ENCODE measurements at regions not wholly inside any gene's neighbourhood (a gene's known extent, or its start where the extent isn't known, plus 50 kb on each side); places are given as distances from the start of the nearest gene placed in this dataset.

DNA sequence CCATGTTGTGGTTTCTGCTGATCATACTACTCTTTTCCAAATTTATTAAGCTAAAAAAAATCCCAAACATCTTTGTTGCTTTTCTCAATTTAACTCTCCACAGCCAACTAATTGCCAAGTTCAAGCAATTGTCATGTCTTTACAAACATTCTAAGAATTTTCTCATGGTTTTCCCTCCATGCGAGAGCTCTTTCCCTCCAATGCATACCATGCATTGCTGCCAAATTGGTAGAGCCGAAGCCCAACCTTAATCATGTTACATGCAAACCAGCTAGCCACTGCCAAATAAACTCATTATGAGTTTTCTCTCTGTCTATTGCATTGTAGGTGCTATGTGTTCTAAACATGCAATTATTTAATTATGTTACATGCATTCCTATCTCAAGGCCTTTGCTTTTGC, 123.9 kb downstream of the GC start:
- Histone ChIP-seq H3K9me3 (ENCODE audit: control insufficient read depth, insufficient read depth, low read depth, low read length) (no peaks in the 10 kb centered on the region), H3K4me1 (ENCODE audit: control insufficient read depth, insufficient read depth, low read length) (no peaks in the 10 kb centered on the region), H3K27ac (ENCODE audit: extremely low read depth, low read depth, low read length) (no peak overlapping the region), H3K36me3 (ENCODE audit: control insufficient read depth in 2 of 2, insufficient read depth in 1 of 2, low read length in 2 of 2) (no peaks in the 10 kb centered on the region), H3K4me3 (ENCODE audit: low read depth, low read length) (no peak overlapping the region)
- TF ChIP-seq ZNF239 (tag by site-specific recombination; IDR thresholded peaks at IDR 0.05) (no peak), ZBTB1 (tag by site-specific recombination; IDR thresholded peaks at IDR 0.05) (no peak), ZNF211 (tag by site-specific recombination; IDR thresholded peaks at IDR 0.05; ENCODE audit: low read depth) (no peak), ZNF510 (tag by site-specific recombination; IDR thresholded peaks at IDR 0.05; ENCODE audit: insufficient replicate concordance) (no peak), ZNF791 (tag by site-specific recombination; IDR thresholded peaks at IDR 0.05) (no peak), ZNF132 (tag by site-specific recombination; IDR thresholded peaks at IDR 0.05; ENCODE audit: borderline replicate concordance) (no peak), ZBTB17 (tag by site-specific recombination; IDR thresholded peaks at IDR 0.05) (no peak), GFI1B (tag by site-specific recombination; IDR thresholded peaks at IDR 0.05) (no peak), ZNF404 (tag by site-specific recombination; IDR thresholded peaks at IDR 0.05) (no peak), ZNF155 (tag by site-specific recombination; IDR thresholded peaks at IDR 0.05) (no peak), ZNF664 (tag by site-specific recombination; IDR thresholded peaks at IDR 0.05) (no peak), ZNF311 (tag by site-specific recombination; IDR thresholded peaks at IDR 0.05; ENCODE audit: borderline replicate concordance) (no peak), ZNF629 (tag by site-specific recombination; IDR thresholded peaks at IDR 0.05) (no peak), SP2 (tag by site-specific recombination; IDR thresholded peaks at IDR 0.05) (no peak)
- TF ChIP-seq, protein P1, sequence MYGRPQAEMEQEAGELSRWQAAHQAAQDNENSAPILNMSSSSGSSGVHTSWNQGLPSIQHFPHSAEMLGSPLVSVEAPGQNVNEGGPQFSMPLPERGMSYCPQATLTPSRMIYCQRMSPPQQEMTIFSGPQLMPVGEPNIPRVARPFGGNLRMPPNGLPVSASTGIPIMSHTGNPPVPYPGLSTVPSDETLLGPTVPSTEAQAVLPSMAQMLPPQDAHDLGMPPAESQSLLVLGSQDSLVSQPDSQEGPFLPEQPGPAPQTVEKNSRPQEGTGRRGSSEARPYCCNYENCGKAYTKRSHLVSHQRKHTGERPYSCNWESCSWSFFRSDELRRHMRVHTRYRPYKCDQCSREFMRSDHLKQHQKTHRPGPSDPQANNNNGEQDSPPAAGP (tag by site-specific recombination; IDR thresholded peaks at IDR 0.05): no peak
- TF ChIP-seq, protein P2, sequence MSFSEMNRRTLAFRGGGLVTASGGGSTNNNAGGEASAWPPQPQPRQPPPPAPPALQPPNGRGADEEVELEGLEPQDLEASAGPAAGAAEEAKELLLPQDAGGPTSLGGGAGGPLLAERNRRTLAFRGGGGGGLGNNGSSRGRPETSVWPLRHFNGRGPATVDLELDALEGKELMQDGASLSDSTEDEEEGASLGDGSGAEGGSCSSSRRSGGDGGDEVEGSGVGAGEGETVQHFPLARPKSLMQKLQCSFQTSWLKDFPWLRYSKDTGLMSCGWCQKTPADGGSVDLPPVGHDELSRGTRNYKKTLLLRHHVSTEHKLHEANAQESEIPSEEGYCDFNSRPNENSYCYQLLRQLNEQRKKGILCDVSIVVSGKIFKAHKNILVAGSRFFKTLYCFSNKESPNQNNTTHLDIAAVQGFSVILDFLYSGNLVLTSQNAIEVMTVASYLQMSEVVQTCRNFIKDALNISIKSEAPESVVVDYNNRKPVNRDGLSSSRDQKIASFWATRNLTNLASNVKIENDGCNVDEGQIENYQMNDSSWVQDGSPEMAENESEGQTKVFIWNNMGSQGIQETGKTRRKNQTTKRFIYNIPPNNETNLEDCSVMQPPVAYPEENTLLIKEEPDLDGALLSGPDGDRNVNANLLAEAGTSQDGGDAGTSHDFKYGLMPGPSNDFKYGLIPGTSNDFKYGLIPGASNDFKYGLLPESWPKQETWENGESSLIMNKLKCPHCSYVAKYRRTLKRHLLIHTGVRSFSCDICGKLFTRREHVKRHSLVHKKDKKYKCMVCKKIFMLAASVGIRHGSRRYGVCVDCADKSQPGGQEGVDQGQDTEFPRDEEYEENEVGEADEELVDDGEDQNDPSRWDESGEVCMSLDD (tag by site-specific recombination; IDR thresholded peaks at IDR 0.05): no peak
- TF ChIP-seq, protein P3, sequence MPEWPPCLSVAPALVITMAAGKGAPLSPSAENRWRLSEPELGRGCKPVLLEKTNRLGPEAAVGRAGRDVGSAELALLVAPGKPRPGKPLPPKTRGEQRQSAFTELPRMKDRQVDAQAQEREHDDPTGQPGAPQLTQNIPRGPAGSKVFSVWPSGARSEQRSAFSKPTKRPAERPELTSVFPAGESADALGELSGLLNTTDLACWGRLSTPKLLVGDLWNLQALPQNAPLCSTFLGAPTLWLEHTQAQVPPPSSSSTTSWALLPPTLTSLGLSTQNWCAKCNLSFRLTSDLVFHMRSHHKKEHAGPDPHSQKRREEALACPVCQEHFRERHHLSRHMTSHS (tag by site-specific recombination; IDR thresholded peaks at IDR 0.05): no peak
- TF ChIP-seq, protein P4, sequence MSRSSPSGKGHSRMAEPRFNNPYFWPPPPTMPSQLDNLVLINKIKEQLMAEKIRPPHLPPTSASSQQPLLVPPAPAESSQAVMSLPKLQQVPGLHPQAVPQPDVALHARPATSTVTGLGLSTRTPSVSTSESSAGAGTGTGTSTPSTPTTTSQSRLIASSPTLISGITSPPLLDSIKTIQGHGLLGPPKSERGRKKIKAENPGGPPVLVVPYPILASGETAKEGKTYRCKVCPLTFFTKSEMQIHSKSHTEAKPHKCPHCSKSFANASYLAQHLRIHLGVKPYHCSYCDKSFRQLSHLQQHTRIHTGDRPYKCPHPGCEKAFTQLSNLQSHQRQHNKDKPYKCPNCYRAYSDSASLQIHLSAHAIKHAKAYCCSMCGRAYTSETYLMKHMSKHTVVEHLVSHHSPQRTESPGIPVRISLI (tag by site-specific recombination; IDR thresholded peaks at IDR 0.05): no peak
- TF ChIP-seq, protein P5, sequence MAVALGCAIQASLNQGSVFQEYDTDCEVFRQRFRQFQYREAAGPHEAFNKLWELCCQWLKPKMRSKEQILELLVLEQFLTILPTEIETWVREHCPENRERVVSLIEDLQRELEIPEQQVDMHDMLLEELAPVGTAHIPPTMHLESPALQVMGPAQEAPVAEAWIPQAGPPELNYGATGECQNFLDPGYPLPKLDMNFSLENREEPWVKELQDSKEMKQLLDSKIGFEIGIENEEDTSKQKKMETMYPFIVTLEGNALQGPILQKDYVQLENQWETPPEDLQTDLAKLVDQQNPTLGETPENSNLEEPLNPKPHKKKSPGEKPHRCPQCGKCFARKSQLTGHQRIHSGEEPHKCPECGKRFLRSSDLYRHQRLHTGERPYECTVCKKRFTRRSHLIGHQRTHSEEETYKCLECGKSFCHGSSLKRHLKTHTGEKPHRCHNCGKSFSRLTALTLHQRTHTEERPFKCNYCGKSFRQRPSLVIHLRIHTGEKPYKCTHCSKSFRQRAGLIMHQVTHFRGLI (tag by site-specific recombination; IDR thresholded peaks at IDR 0.05): no peak
- ChIA-PET CTCF (no interaction called here), POLR2A (no interaction called here)

DNA sequence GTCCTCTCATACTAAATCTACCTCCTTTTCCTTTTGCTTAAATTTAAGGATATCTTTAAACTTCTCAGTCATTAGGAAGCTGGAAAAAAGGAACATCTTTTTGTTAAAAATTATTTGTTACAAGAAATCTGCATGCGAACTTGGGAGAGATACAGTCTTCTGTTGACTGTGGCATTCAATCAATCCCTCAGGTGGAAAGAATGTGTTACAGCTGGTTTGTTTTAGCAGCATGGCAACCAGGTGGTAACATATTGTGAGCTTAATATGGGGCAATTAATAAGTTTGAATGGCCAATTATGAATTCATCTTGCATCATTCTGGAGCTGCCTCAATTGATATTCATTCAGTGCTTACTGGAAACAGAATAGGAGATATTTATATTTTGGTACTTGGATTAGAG, 135.0 kb downstream of the GC start:
- Histone ChIP-seq H3K4me1 (ENCODE audit: control insufficient read depth, insufficient read depth, low read length) (no peaks in the 10 kb centered on the region), H3K4me3 (ENCODE audit: low read depth, low read length) (no peak overlapping the region), H3K36me3 (ENCODE audit: control insufficient read depth in 2 of 2, insufficient read depth in 1 of 2, low read length in 2 of 2) (no peaks in the 10 kb centered on the region), H3K27ac (ENCODE audit: extremely low read depth, low read depth, low read length) (no peak overlapping the region), H3K9me3 (ENCODE audit: control insufficient read depth, insufficient read depth, low read depth, low read length) (no peaks in the 10 kb centered on the region)
- CTCF ChIA-PET: no interaction called here
- POLR2A ChIA-PET: no interaction called here
- TF ChIP-seq HOXD13 (CRISPR knock-in tag; IDR thresholded peaks at IDR 0.05; ENCODE audit: borderline replicate concordance): no peak
- TF ChIP-seq, protein P6, sequence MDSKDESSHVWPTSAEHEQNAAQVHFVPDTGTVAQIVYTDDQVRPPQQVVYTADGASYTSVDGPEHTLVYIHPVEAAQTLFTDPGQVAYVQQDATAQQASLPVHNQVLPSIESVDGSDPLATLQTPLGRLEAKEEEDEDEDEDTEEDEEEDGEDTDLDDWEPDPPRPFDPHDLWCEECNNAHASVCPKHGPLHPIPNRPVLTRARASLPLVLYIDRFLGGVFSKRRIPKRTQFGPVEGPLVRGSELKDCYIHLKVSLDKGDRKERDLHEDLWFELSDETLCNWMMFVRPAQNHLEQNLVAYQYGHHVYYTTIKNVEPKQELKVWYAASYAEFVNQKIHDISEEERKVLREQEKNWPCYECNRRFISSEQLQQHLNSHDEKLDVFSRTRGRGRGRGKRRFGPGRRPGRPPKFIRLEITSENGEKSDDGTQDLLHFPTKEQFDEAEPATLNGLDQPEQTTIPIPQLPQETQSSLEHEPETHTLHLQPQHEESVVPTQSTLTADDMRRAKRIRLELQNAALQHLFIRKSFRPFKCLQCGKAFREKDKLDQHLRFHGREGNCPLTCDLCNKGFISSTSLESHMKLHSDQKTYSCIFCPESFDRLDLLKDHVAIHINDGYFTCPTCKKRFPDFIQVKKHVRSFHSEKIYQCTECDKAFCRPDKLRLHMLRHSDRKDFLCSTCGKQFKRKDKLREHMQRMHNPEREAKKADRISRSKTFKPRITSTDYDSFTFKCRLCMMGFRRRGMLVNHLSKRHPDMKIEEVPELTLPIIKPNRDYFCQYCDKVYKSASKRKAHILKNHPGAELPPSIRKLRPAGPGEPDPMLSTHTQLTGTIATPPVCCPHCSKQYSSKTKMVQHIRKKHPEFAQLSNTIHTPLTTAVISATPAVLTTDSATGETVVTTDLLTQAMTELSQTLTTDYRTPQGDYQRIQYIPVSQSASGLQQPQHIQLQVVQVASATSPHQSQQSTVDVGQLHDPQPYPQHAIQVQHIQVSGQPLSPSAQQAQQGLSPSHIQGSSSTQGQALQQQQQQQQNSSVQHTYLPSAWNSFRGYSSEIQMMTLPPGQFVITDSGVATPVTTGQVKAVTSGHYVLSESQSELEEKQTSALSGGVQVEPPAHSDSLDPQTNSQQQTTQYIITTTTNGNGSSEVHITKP (tag by site-specific recombination; IDR thresholded peaks at IDR 0.05): no peak
- TF ChIP-seq ZNF311 (tag by site-specific recombination; IDR thresholded peaks at IDR 0.05; ENCODE audit: borderline replicate concordance): no peak
- no peak for TF ChIP-seq ZNF623 (tag by site-specific recombination; IDR thresholded peaks at IDR 0.05)

Measured in HEK293 (cell line).